ENCODE measurements at regions not wholly inside any gene's neighbourhood (a gene's known extent, or its start where the extent isn't known, plus 50 kb on each side); places are given as distances from the start of the nearest gene placed in this dataset.

- no peak for TF ChIP-seq CTCF (IDR thresholded peaks at IDR 0.05)
- TF ChIP-seq POLR2A (IDR thresholded peaks at IDR 0.05) = no peak
Observed at GRCh38 chr1:199522338-199522737, 505.2 kb upstream of the NR5A2 start.
